A549 (cell line): ENCODE measurements at regions not wholly inside any gene's neighbourhood (a gene's known extent, or its start where the extent isn't known, plus 50 kb on each side); places are given as distances from the start of the nearest gene placed in this dataset.

Experiments used
- ATAC-seq, 2 experiments: fragments of 200-7000 bp in 1 of 2; fragments of >200 bp in 1 of 2; cut with Nextera tagmentation in 1 of 2; cut with Tn5 transposase in 1 of 2; 3 replicates each; pipeline versions ENCODE4 v1.8.0 to v1.9.1; 2018 to 2020; ENCODE audit warnings: mild to moderate bottlenecking in 1 of 2, moderate library complexity in 1 of 2
- CTCF ChIA-PET: fragments of 300-600 bp; sonication (Branson Sonifier 250); formaldehyde crosslinking; extraction: SDS; loops from one replicate; lab custom pipeline; 2021; ENCODE audit warnings: antibody characterized with exemption, inconsistent platforms; lab: Yijun Ruan, JAX
- POLR2A ChIA-PET: fragments of 350-600 bp; formaldehyde crosslinking; extraction: SDS; loops from one replicate; lab custom pipeline; 2021; ENCODE audit warnings: antibody characterized with exemption, inconsistent platforms; lab: Yijun Ruan, JAX
- DNase-seq, 2 experiments: peaks; one replicate each; pipeline versions ENCODE4 v3.0.0 to v3.0.0-alpha.2; 2011 to 2016; ENCODE audit warnings: low read depth in 1 of 2, low spot score in 1 of 2
- FAIRE-seq: peaks from 2 replicates; lab custom pipeline; 2011; peaks lifted over from hg19 to GRCh38; lab: Jason Lieb, UNC
- H3K27ac ChIP-seq, 2 experiments: fragments of >200 bp; sonication (Bioruptor Twin); formaldehyde crosslinking; 3 replicates each; pipeline ENCODE4 v1.5.1; 2016 to 2017
- H3K4me1 ChIP-seq: fragments of >200 bp; sonication (Bioruptor Twin); formaldehyde crosslinking; 3 replicates; pipeline ENCODE4 v1.6.1; 2016
- H3K4me2 ChIP-seq: fragments of >200 bp; sonication (Bioruptor Twin); formaldehyde crosslinking; 3 replicates; pipeline ENCODE4 v1.6.1; 2016
- H3K4me3 ChIP-seq: fragments of >200 bp; sonication (Bioruptor Twin); formaldehyde crosslinking; 3 replicates; pipeline ENCODE4 v1.5.1; 2016
- H3K9me3 ChIP-seq: fragments of >200 bp; sonication (Bioruptor Twin); formaldehyde crosslinking; 3 replicates; pipeline ENCODE4 v1.6.1; 2016
- CBX8 ChIP-seq: fragments of 200-600 bp; sonication (generic); IDR thresholded peaks from 2 replicates; pipeline ENCODE4 v1.6.1; 2016
- CHD4 ChIP-seq: fragments of 200-600 bp; sonication (generic); IDR thresholded peaks from 2 replicates; pipeline ENCODE4 v1.6.1; 2016; ENCODE audit warnings: antibody characterized with exemption, mild to moderate bottlenecking, borderline replicate concordance
- EHMT2 ChIP-seq: fragments of 200-600 bp; sonication (generic); IDR thresholded peaks from 2 replicates; pipeline ENCODE4 v1.6.1; 2016; ENCODE audit warnings: antibody characterized with exemption, low read depth, mild to moderate bottlenecking, moderate library complexity
- FOSB ChIP-seq: fragments of 250-450 bp; sonication (Bioruptor Pico); IDR thresholded peaks from 2 replicates; pipeline ENCODE4 v1.5.0; 2020; ENCODE audit warnings: mild to moderate bottlenecking, moderate library complexity
- GATA3 ChIP-seq: IDR thresholded peaks from 2 replicates; pipeline ENCODE4 v1.6.1; 2012; ENCODE audit warnings: borderline replicate concordance
- HMGXB4 ChIP-seq: fragments of 250-450 bp; sonication (Bioruptor Pico); IDR thresholded peaks from 2 replicates; pipeline ENCODE4 v1.5.0; 2021; ENCODE audit warnings: mild to moderate bottlenecking, moderate library complexity, borderline replicate concordance
- JUN ChIP-seq, 2 experiments: fragments of >200 bp; sonication (Bioruptor Twin); formaldehyde crosslinking; IDR thresholded peaks; 2 replicates in 1 of 2; 3 replicates in 1 of 2; pipeline ENCODE4 v1.6.1; 2016 to 2017
- KDM1A ChIP-seq: fragments of 200-600 bp; sonication (generic); IDR thresholded peaks from 2 replicates; pipeline ENCODE4 v1.6.1; 2016; ENCODE audit warnings: low read depth, mild to moderate bottlenecking
- KDM5A ChIP-seq: fragments of 200-600 bp; sonication (generic); IDR thresholded peaks from 2 replicates; pipeline ENCODE4 v1.6.1; 2016; ENCODE audit warnings: antibody characterized with exemption, mild to moderate bottlenecking
- MAX ChIP-seq: IDR thresholded peaks from 2 replicates; pipeline ENCODE4 v1.6.1; 2012
- NFE2L2 ChIP-seq: fragments of 150-350 bp; conservative IDR thresholded peaks from 2 replicates; pipeline ENCODE4 v1.6.1; 2014; ENCODE audit warnings: low read length
- NPAS2 ChIP-seq: fragments of 250-450 bp; sonication (Bioruptor Pico); IDR thresholded peaks from 2 replicates; pipeline ENCODE4 v1.8.0; 2022; ENCODE audit warnings: mild to moderate bottlenecking, moderate library complexity, borderline replicate concordance
- PBX3 ChIP-seq: IDR thresholded peaks from 2 replicates; pipeline ENCODE4 v1.6.1; 2012
- POLR2AphosphoS2 ChIP-seq: conservative IDR thresholded peaks from 2 replicates; pipeline ENCODE4 v1.6.1; 2012; ENCODE audit warnings: low read length, improper control_type of control experiment, inconsistent platforms
- RFX5 ChIP-seq: fragments of 450-650 bp; IDR thresholded peaks from 2 replicates; pipeline ENCODE4 v1.7.1; 2014; ENCODE audit warnings: antibody characterized with exemption, mild to moderate bottlenecking, moderate library complexity
- SREBF2 ChIP-seq: fragments of 450-650 bp; IDR thresholded peaks from 2 replicates; pipeline ENCODE4 v1.6.1; 2014; ENCODE audit warnings: mild to moderate bottlenecking, moderate library complexity
- ZSCAN20 ChIP-seq: fragments of 250-450 bp; sonication (Bioruptor Pico); IDR thresholded peaks from 2 replicates; pipeline ENCODE4 v1.8.0; 2022; ENCODE audit warnings: mild to moderate bottlenecking, moderate library complexity
- WGBS: methylation state at CpG from one replicate; pipeline ENCODE4 v1.1.6; 2017; ENCODE audit errors: missing lambda C conversion rate; 5-methylcytosine and 5-hydroxymethylcytosine counted together

GRCh38 chr13:31873145-31873544 lies 133.8 kb downstream of the RXFP2 start:
- H3K27ac ChIP-seq = no peak overlapping the region
- ChIA-PET POLR2A (no interaction called here), CTCF (no interaction called here)
- ATAC-seq (no peak), FAIRE-seq (no peak), DNase-seq (no peak)
- no peak overlapping the region for H3K4me3 ChIP-seq
- TF ChIP-seq SREBF2 (no peak), HMGXB4 (CRISPR knock-in tag) (no peak), EHMT2 (no peak), JUN (IDR thresholded peaks at IDR 0.05) (no peak)
- 11% methylated on average over 2 of the region's 2 CpGs for WGBS
- no peak overlapping the region for H3K4me2 ChIP-seq
- H3K9me3 ChIP-seq = no peaks in the 10 kb centered on the region
- H3K4me1 ChIP-seq = no peaks in the 10 kb centered on the region

GRCh38 chr13:31875134-31875533 lies 135.8 kb downstream of the RXFP2 start:
- Histone ChIP-seq H3K27ac (no peak overlapping the region), H3K4me3 (no peak overlapping the region), H3K4me2 (no peak overlapping the region)
- DNase-seq (no peak), FAIRE-seq (no peak)
- POLR2A ChIA-PET = no interaction called here
- WGBS = 8% methylated on average over 3 of the region's 3 CpGs
- TF ChIP-seq RFX5 = no peak
- TF ChIP-seq, all 56 proteins: peak for 0
- ATAC-seq = no peak
- no peaks in the 10 kb centered on the region for H3K9me3 ChIP-seq
- CTCF ChIA-PET = interaction anchor here (1.3 kb wide), 1 partner anchor 13 kb away, joined by 3 read pairs; no protein-coding TSS in a partner anchor
- no peaks in the 10 kb centered on the region for H3K4me1 ChIP-seq

GRCh38 chr13:31878052-31878451 lies 138.7 kb downstream of the RXFP2 start:
- no peak for TF ChIP-seq PBX3
- no peak for TF ChIP-seq KDM5A
- TF ChIP-seq NFE2L2 = no peak
- TF ChIP-seq GATA3 = no peak
- no peak for TF ChIP-seq KDM1A
- TF ChIP-seq MAX = no peak
- no peak for DNase-seq
- no peaks in the 10 kb centered on the region for H3K9me3 ChIP-seq
- ChIA-PET CTCF (no interaction called here), POLR2A (interaction anchor here (0.6 kb wide), 1 partner anchor 9 kb away, joined by 3 read pairs; no protein-coding TSS in a partner anchor)
- ATAC-seq = no peak
- no peak for FAIRE-seq
- no peak overlapping the region for H3K4me3 ChIP-seq
- WGBS = 9% methylated on average over 1 of the region's 1 CpG
- H3K4me1 ChIP-seq = no peaks in the 10 kb centered on the region
- H3K4me2 ChIP-seq = no peak overlapping the region
- no peak overlapping the region for H3K27ac ChIP-seq

GRCh38 chr13:31878495-31878894 lies 139.2 kb downstream of the RXFP2 start:
- POLR2A ChIA-PET = no interaction called here
- TF ChIP-seq ZSCAN20 (CRISPR knock-in tag) (no peak), JUN (IDR thresholded peaks at IDR 0.05) (no peak), FOSB (CRISPR knock-in tag) (no peak), NPAS2 (CRISPR knock-in tag) (no peak), POLR2AphosphoS2 (no peak), CBX8 (no peak), CHD4 (no peak)
- TF ChIP-seq, all 56 proteins: peak for 0
- no peak for ATAC-seq
- Histone ChIP-seq H3K4me3 (no peak overlapping the region), H3K27ac (no peak overlapping the region), H3K4me2 (no peak overlapping the region), H3K9me3 (no peaks in the 10 kb centered on the region), H3K4me1 (no peaks in the 10 kb centered on the region)
- CTCF ChIA-PET = no interaction called here
- no peak for DNase-seq
- no peak for FAIRE-seq
- 64% methylated on average over 1 of the region's 1 CpG for WGBS
